ENCODE measurements at regions not wholly inside any gene's neighbourhood (a gene's known extent, or its start where the extent isn't known, plus 50 kb on each side); places are given as distances from the start of the nearest gene placed in this dataset.

GRCh38 chr2:217117523-217117922 lies 257.7 kb upstream of the TNP1 start:
- H3K9me3 Mint-ChIP-seq (ENCODE audit: low read depth), result peaks cover 3% of the 10 kb centered on the region
- H3K4me1 Mint-ChIP-seq (ENCODE audit: low read depth), result peaks cover 3% of the 10 kb centered on the region
- no peak overlapping the region for H3K27ac Mint-ChIP-seq
- peaks cover 2% of the 10 kb centered on the region for H3K27me3 Mint-ChIP-seq
- no peak overlapping the region for H3K4me3 Mint-ChIP-seq
- H3K36me3 Mint-ChIP-seq, result no peaks in the 10 kb centered on the region

GRCh38 chr2:217116610-217117009 lies 256.7 kb upstream of the TNP1 start:
- Mint-ChIP-seq H3K9me3 (ENCODE audit: low read depth) (peaks cover 3% of the 10 kb centered on the region), H3K36me3 (no peaks in the 10 kb centered on the region), H3K27ac (no peak overlapping the region), H3K4me3 (no peak overlapping the region), H3K27me3 (peaks cover 3% of the 10 kb centered on the region), H3K4me1 (ENCODE audit: low read depth) (peaks cover 3% of the 10 kb centered on the region)

GRCh38 chr2:217114117-217114516 lies 254.3 kb upstream of the TNP1 start:
- peaks cover 3% of the 10 kb centered on the region for H3K4me1 Mint-ChIP-seq (ENCODE audit: low read depth)
- peaks cover 5% of the 10 kb centered on the region for H3K27me3 Mint-ChIP-seq
- no peak overlapping the region for H3K27ac Mint-ChIP-seq
- H3K36me3 Mint-ChIP-seq, result no peaks in the 10 kb centered on the region
- no peak overlapping the region for H3K4me3 Mint-ChIP-seq
- H3K9me3 Mint-ChIP-seq (ENCODE audit: low read depth), result peaks cover 3% of the 10 kb centered on the region

GRCh38 chr2:217113491-217113890 lies 253.6 kb upstream of the TNP1 start:
- no peak overlapping the region for H3K4me3 Mint-ChIP-seq
- H3K27me3 Mint-ChIP-seq, result peaks cover 3% of the 10 kb centered on the region
- H3K4me1 Mint-ChIP-seq (ENCODE audit: low read depth), result peaks cover 3% of the 10 kb centered on the region
- H3K27ac Mint-ChIP-seq, result no peak overlapping the region
- peaks cover 3% of the 10 kb centered on the region for H3K9me3 Mint-ChIP-seq (ENCODE audit: low read depth)
- no peaks in the 10 kb centered on the region for H3K36me3 Mint-ChIP-seq

GRCh38 chr2:217110550-217110949 lies 250.7 kb upstream of the TNP1 start:
- peaks cover 3% of the 10 kb centered on the region for H3K27me3 Mint-ChIP-seq

GRCh38 chr2:217108575-217109027 lies 248.7 kb upstream of the TNP1 start:
- Mint-ChIP-seq H3K9me3 (ENCODE audit: low read depth) (no peaks in the 10 kb centered on the region), H3K4me1 (ENCODE audit: low read depth) (no peaks in the 10 kb centered on the region), H3K4me3 (no peak overlapping the region), H3K27ac (no peak overlapping the region), H3K27me3 (peaks cover 3% of the 10 kb centered on the region), H3K36me3 (no peaks in the 10 kb centered on the region)

More at GRCh38 chr2:217110550-217110949, 250.7 kb upstream of the TNP1 start:
- no peak overlapping the region for H3K4me3 Mint-ChIP-seq
- H3K27ac Mint-ChIP-seq, result no peak overlapping the region
- no peaks in the 10 kb centered on the region for H3K36me3 Mint-ChIP-seq
- H3K9me3 Mint-ChIP-seq (ENCODE audit: low read depth), result no peaks in the 10 kb centered on the region
- H3K4me1 Mint-ChIP-seq (ENCODE audit: low read depth), result no peaks in the 10 kb centered on the region

GRCh38 chr2:217108086-217108485 lies 248.2 kb upstream of the TNP1 start:
- no peaks in the 10 kb centered on the region for H3K9me3 Mint-ChIP-seq (ENCODE audit: low read depth)
- H3K36me3 Mint-ChIP-seq, result no peaks in the 10 kb centered on the region
- H3K4me1 Mint-ChIP-seq (ENCODE audit: low read depth), result no peaks in the 10 kb centered on the region
- peaks cover 3% of the 10 kb centered on the region for H3K27me3 Mint-ChIP-seq
- H3K4me3 Mint-ChIP-seq, result no peak overlapping the region
- no peak overlapping the region for H3K27ac Mint-ChIP-seq

- H3K27me3 Mint-ChIP-seq, result peaks cover 3% of the 10 kb centered on the region
- no peaks in the 10 kb centered on the region for H3K9me3 Mint-ChIP-seq (ENCODE audit: low read depth)
- no peak overlapping the region for H3K27ac Mint-ChIP-seq
- no peak overlapping the region for H3K4me3 Mint-ChIP-seq
- no peaks in the 10 kb centered on the region for H3K4me1 Mint-ChIP-seq (ENCODE audit: low read depth)
- no peaks in the 10 kb centered on the region for H3K36me3 Mint-ChIP-seq
Observed at GRCh38 chr2:217107480-217107879, 247.6 kb upstream of the TNP1 start.

- no peaks in the 10 kb centered on the region for H3K36me3 Mint-ChIP-seq
- H3K27ac Mint-ChIP-seq, result no peak overlapping the region
- H3K4me3 Mint-ChIP-seq, result no peak overlapping the region
- no peaks in the 10 kb centered on the region for H3K4me1 Mint-ChIP-seq (ENCODE audit: low read depth)
- H3K9me3 Mint-ChIP-seq (ENCODE audit: low read depth), result no peaks in the 10 kb centered on the region
- H3K27me3 Mint-ChIP-seq, result peaks cover 5% of the 10 kb centered on the region
Observed at GRCh38 chr2:217106650-217107014, 246.8 kb upstream of the TNP1 start.

- Mint-ChIP-seq H3K27me3 (peaks cover 4% of the 10 kb centered on the region), H3K4me3 (no peak overlapping the region), H3K4me1 (ENCODE audit: low read depth) (no peaks in the 10 kb centered on the region), H3K9me3 (ENCODE audit: low read depth) (no peaks in the 10 kb centered on the region), H3K27ac (peak overlapping the region; percentile 4), H3K36me3 (no peaks in the 10 kb centered on the region)
Observed at GRCh38 chr2:217105733-217106649, 246.1 kb upstream of the TNP1 start.

GRCh38 chr2:217103752-217104545 lies 244.1 kb upstream of the TNP1 start:
- peaks cover 3% of the 10 kb centered on the region for H3K27me3 Mint-ChIP-seq

GRCh38 chr2:217102956-217103355 lies 243.1 kb upstream of the TNP1 start:
- Mint-ChIP-seq H3K9me3 (ENCODE audit: low read depth) (no peaks in the 10 kb centered on the region), H3K4me1 (ENCODE audit: low read depth) (no peaks in the 10 kb centered on the region), H3K36me3 (no peaks in the 10 kb centered on the region)

More at GRCh38 chr2:217103752-217104545, 244.1 kb upstream of the TNP1 start:
- Mint-ChIP-seq H3K4me1 (ENCODE audit: low read depth) (no peaks in the 10 kb centered on the region), H3K27ac (peak overlapping the region; percentile 34), H3K4me3 (no peak overlapping the region), H3K9me3 (ENCODE audit: low read depth) (no peaks in the 10 kb centered on the region), H3K36me3 (no peaks in the 10 kb centered on the region)

GRCh38 chr2:217101972-217102371 lies 242.1 kb upstream of the TNP1 start:
- Mint-ChIP-seq H3K27ac (no peak overlapping the region), H3K27me3 (peaks cover 3% of the 10 kb centered on the region), H3K4me1 (ENCODE audit: low read depth) (no peaks in the 10 kb centered on the region), H3K4me3 (no peak overlapping the region), H3K9me3 (ENCODE audit: low read depth) (no peaks in the 10 kb centered on the region), H3K36me3 (no peaks in the 10 kb centered on the region)

More at GRCh38 chr2:217102956-217103355, 243.1 kb upstream of the TNP1 start:
- peaks cover 3% of the 10 kb centered on the region for H3K27me3 Mint-ChIP-seq
- no peak overlapping the region for H3K4me3 Mint-ChIP-seq
- H3K27ac Mint-ChIP-seq, result no peak overlapping the region

- no peaks in the 10 kb centered on the region for H3K9me3 Mint-ChIP-seq (ENCODE audit: low read depth)
- H3K27ac Mint-ChIP-seq, result no peak overlapping the region
- no peaks in the 10 kb centered on the region for H3K36me3 Mint-ChIP-seq
- H3K4me3 Mint-ChIP-seq, result no peak overlapping the region
- H3K4me1 Mint-ChIP-seq (ENCODE audit: low read depth), result peaks cover 2% of the 10 kb centered on the region
- H3K27me3 Mint-ChIP-seq, result peaks cover 3% of the 10 kb centered on the region
Observed at GRCh38 chr2:217099561-217099960, 239.7 kb upstream of the TNP1 start.

- Mint-ChIP-seq H3K27ac (no peak overlapping the region), H3K27me3 (peaks cover 3% of the 10 kb centered on the region), H3K36me3 (no peaks in the 10 kb centered on the region), H3K4me1 (ENCODE audit: low read depth) (peaks cover 2% of the 10 kb centered on the region), H3K9me3 (ENCODE audit: low read depth) (no peaks in the 10 kb centered on the region), H3K4me3 (no peak overlapping the region)
Observed at GRCh38 chr2:217098435-217098834, 238.6 kb upstream of the TNP1 start.
